ENCODE measurements at regions not wholly inside any gene's neighbourhood (a gene's known extent, or its start where the extent isn't known, plus 50 kb on each side); places are given as distances from the start of the nearest gene placed in this dataset.

GRCh38 chr6:3919130-3919628, 70.0 kb downstream of the FAM50B start:
- TF ChIP-seq, protein P1, sequence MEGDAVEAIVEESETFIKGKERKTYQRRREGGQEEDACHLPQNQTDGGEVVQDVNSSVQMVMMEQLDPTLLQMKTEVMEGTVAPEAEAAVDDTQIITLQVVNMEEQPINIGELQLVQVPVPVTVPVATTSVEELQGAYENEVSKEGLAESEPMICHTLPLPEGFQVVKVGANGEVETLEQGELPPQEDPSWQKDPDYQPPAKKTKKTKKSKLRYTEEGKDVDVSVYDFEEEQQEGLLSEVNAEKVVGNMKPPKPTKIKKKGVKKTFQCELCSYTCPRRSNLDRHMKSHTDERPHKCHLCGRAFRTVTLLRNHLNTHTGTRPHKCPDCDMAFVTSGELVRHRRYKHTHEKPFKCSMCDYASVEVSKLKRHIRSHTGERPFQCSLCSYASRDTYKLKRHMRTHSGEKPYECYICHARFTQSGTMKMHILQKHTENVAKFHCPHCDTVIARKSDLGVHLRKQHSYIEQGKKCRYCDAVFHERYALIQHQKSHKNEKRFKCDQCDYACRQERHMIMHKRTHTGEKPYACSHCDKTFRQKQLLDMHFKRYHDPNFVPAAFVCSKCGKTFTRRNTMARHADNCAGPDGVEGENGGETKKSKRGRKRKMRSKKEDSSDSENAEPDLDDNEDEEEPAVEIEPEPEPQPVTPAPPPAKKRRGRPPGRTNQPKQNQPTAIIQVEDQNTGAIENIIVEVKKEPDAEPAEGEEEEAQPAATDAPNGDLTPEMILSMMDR (IDR thresholded peaks at IDR 0.05): no peak
- TF ChIP-seq POLR2A (IDR thresholded peaks at IDR 0.05): no peak

Measured in right lobe of liver (tissue), 4 donors.